Astrocyte (in vitro differentiated cells and primary cell): ENCODE measurements at regions not wholly inside any gene's neighbourhood (a gene's known extent, or its start where the extent isn't known, plus 50 kb on each side); places are given as distances from the start of the nearest gene placed in this dataset.

Experiments used
- DNase-seq: peaks from one replicate; pipeline ENCODE4 v3.0.0-alpha.2; 2010; ENCODE audit warnings: low read depth
- FAIRE-seq: peaks from 2 replicates; lab custom pipeline; 2011; peaks lifted over from hg19 to GRCh38; lab: Jason Lieb, UNC
- H2AFZ ChIP-seq: 2 replicates; pipeline ENCODE4 v1.6.0; 2012; ENCODE audit warnings: low read depth, low read length, inconsistent platforms
- H3K27ac ChIP-seq: 2 replicates; pipeline ENCODE4 v1.5.1; 2011; ENCODE audit warnings: low read depth, low read length, inconsistent platforms
- H3K27me3 ChIP-seq: 2 replicates; pipeline ENCODE4 v1.6.0; 2011; ENCODE audit warnings: low read length, inconsistent platforms; ENCODE audit not compliant: insufficient read depth
- H3K36me3 ChIP-seq: 2 replicates; pipeline ENCODE4 v1.5.1; 2011; ENCODE audit warnings: low read length, inconsistent platforms; ENCODE audit not compliant: insufficient read depth
- H3K4me1 ChIP-seq: 2 replicates; pipeline ENCODE4 v1.5.1; 2011; ENCODE audit warnings: low read length, inconsistent platforms; ENCODE audit not compliant: insufficient read depth
- H3K4me2 ChIP-seq: 2 replicates; pipeline ENCODE4 v1.6.0; 2012; ENCODE audit warnings: low read length, inconsistent platforms
- H3K4me3 ChIP-seq: 2 replicates; pipeline ENCODE4 v1.5.1; 2011; ENCODE audit warnings: low read depth, mild to moderate bottlenecking, low read length, inconsistent platforms; ENCODE audit not compliant: insufficient read depth
- H3K79me2 ChIP-seq: 2 replicates; pipeline ENCODE4 v1.6.0; 2012; ENCODE audit warnings: mild to moderate bottlenecking, low read length, inconsistent platforms; ENCODE audit not compliant: insufficient read depth
- H3K9ac ChIP-seq: 2 replicates; pipeline ENCODE4 v1.6.0; 2012; ENCODE audit warnings: mild to moderate bottlenecking, low read length, inconsistent platforms
- H3K9me3 ChIP-seq: 2 replicates; pipeline ENCODE4 v1.5.1; 2012; ENCODE audit warnings: low read depth, mild to moderate bottlenecking, low read length, inconsistent platforms; ENCODE audit not compliant: insufficient read depth
- H4K20me1 ChIP-seq: 2 replicates; pipeline ENCODE4 v1.6.0; 2012; ENCODE audit warnings: low read length, inconsistent platforms; ENCODE audit not compliant: insufficient read depth
- H3K27ac Mint-ChIP-seq: one replicate; pipeline ENCODE4 v1.8.0; 2021; ENCODE audit warnings: mild to moderate bottlenecking, mixed read lengths; ENCODE audit not compliant: unreplicated experiment
- H3K27me3 Mint-ChIP-seq: one replicate; pipeline ENCODE4 v1.8.0; 2021; ENCODE audit warnings: low read depth, mixed read lengths; ENCODE audit not compliant: unreplicated experiment
- H3K36me3 Mint-ChIP-seq: one replicate; pipeline ENCODE4 v1.8.0; 2021; ENCODE audit warnings: low read depth, mixed read lengths; ENCODE audit not compliant: unreplicated experiment
- H3K4me1 Mint-ChIP-seq: one replicate; pipeline ENCODE4 v1.8.0; 2021; ENCODE audit warnings: low read depth, mixed read lengths; ENCODE audit not compliant: unreplicated experiment
- H3K4me3 Mint-ChIP-seq: one replicate; pipeline ENCODE4 v1.8.0; 2021; ENCODE audit warnings: mild to moderate bottlenecking, moderate library complexity, mixed read lengths; ENCODE audit not compliant: unreplicated experiment
- H3K9me3 Mint-ChIP-seq: one replicate; pipeline ENCODE4 v1.8.0; 2021; ENCODE audit warnings: mild to moderate bottlenecking, mixed read lengths; ENCODE audit not compliant: unreplicated experiment
- CTCF ChIP-seq: IDR thresholded peaks from 2 replicates; pipeline ENCODE4 v1.5.1; 2011; ENCODE audit warnings: low read depth, mild to moderate bottlenecking, inconsistent platforms, low read length, moderate library complexity; ENCODE audit not compliant: insufficient read depth
- EZH2 ChIP-seq: IDR thresholded peaks from 2 replicates; pipeline ENCODE4 v1.6.1; 2012; ENCODE audit warnings: mild to moderate bottlenecking, low read length, inconsistent platforms; ENCODE audit not compliant: insufficient read depth

- TF ChIP-seq CTCF (no peak), EZH2 (no peak)
- no peak overlapping the region for H3K4me3 Mint-ChIP-seq
- H3K36me3 Mint-ChIP-seq: no peaks in the 10 kb centered on the region
- Histone ChIP-seq H3K4me1 (peaks cover 25% of the 10 kb centered on the region), H3K4me2 (peak overlapping the region; percentile 65), H3K27ac (peak overlapping the region; percentile 15), H3K27me3 (peaks cover 4% of the 10 kb centered on the region), H3K79me2 (no peaks in the 10 kb centered on the region), H3K9me3 (no peaks in the 10 kb centered on the region), H2AFZ (no peak overlapping the region), H4K20me1 (no peaks in the 10 kb centered on the region), H3K9ac (no peak overlapping the region), H3K4me3 (no peak overlapping the region), H3K36me3 (no peaks in the 10 kb centered on the region)
- FAIRE-seq: peak; percentile 95
- DNase-seq: peak; percentile 90
- peaks cover 2% of the 10 kb centered on the region for H3K27me3 Mint-ChIP-seq
- H3K27ac Mint-ChIP-seq: no peak overlapping the region
- H3K9me3 Mint-ChIP-seq: peaks cover 6% of the 10 kb centered on the region
- peaks cover 12% of the 10 kb centered on the region for H3K4me1 Mint-ChIP-seq
These were observed 175.2 kb upstream of the SALL1 start for GRCh38 chr16:51326131-51326856.

DNA sequence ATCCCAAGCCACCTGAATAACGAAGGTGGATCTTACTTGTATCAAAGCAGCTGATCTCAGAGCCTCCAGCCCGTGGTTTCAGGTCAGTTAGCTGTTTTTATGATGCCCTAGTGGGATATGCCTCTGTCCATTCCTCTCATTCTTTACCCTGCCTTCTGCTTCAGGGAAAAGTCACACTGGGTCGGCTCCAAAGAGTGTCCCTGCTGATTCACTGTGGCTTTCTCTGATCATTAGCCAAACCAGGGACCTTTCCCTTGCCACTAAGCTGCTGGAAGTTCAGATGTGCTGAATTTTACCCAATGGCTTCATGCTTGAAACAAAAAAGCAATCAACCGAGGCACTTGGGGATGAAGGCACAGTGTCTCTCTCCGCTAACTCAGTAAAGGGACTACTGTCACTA lies 170.2 kb upstream of the SALL1 start:
- Histone ChIP-seq H3K4me1 (peaks cover 12% of the 10 kb centered on the region), H2AFZ (no peak overlapping the region), H3K79me2 (no peaks in the 10 kb centered on the region), H3K27ac (no peak overlapping the region), H4K20me1 (no peaks in the 10 kb centered on the region), H3K4me3 (no peak overlapping the region), H3K9me3 (no peaks in the 10 kb centered on the region), H3K36me3 (no peaks in the 10 kb centered on the region), H3K27me3 (peaks cover 4% of the 10 kb centered on the region), H3K9ac (no peak overlapping the region), H3K4me2 (no peak overlapping the region)
- Mint-ChIP-seq H3K36me3 (no peaks in the 10 kb centered on the region), H3K4me1 (peaks cover 6% of the 10 kb centered on the region), H3K9me3 (no peaks in the 10 kb centered on the region), H3K27me3 (peaks cover 2% of the 10 kb centered on the region), H3K27ac (no peak overlapping the region), H3K4me3 (no peak overlapping the region)
- peak; percentile 29 for DNase-seq
- no peak for FAIRE-seq
- no peak for TF ChIP-seq EZH2
- no peak for TF ChIP-seq CTCF

DNA sequence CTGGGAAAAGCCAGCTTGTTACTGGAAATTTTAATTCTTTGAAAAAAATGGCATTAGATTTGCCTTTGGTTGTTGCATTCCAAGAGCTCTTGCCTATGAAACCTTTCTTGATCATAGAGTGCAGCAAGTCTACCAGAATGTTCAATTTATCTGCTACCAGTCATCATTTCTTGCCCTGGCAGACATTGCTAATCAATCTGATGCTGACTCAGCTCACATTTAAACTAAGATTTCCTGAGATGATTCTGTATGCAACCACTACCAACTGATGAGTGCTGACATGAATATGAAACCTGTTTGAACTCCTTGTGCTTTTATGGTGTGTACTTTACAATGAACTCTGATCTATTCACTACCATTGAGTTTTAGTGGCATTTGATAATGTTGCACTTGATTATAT lies 166.5 kb upstream of the SALL1 start:
- no peak overlapping the region for H2AFZ ChIP-seq
- H3K4me3 ChIP-seq: no peak overlapping the region
- Mint-ChIP-seq H3K36me3 (no peaks in the 10 kb centered on the region), H3K27ac (no peak overlapping the region), H3K4me1 (peaks cover 1% of the 10 kb centered on the region), H3K27me3 (peaks cover 2% of the 10 kb centered on the region), H3K4me3 (no peak overlapping the region), H3K9me3 (no peaks in the 10 kb centered on the region)
- DNase-seq (no peak), FAIRE-seq (no peak)
- TF ChIP-seq EZH2 (no peak), CTCF (no peak)
- no peaks in the 10 kb centered on the region for H3K9me3 ChIP-seq
- no peak overlapping the region for H3K9ac ChIP-seq
- H3K4me2 ChIP-seq: no peak overlapping the region
- peaks cover 3% of the 10 kb centered on the region for H3K27me3 ChIP-seq
- no peaks in the 10 kb centered on the region for H3K79me2 ChIP-seq
- H3K27ac ChIP-seq: no peak overlapping the region
- H3K4me1 ChIP-seq: no peaks in the 10 kb centered on the region
- H4K20me1 ChIP-seq: no peaks in the 10 kb centered on the region
- no peaks in the 10 kb centered on the region for H3K36me3 ChIP-seq
